Epithelial cell of proximal tubule (primary cell): ENCODE measurements at regions not wholly inside any gene's neighbourhood (a gene's known extent, or its start where the extent isn't known, plus 50 kb on each side); places are given as distances from the start of the nearest gene placed in this dataset.

Experiments used
- DNase-seq: peaks from one replicate; pipeline ENCODE4 v3.0.0-alpha.2; 2011; ENCODE audit warnings: low read depth
- H3K4me3 ChIP-seq: 2 replicates; pipeline ENCODE4 v1.5.1; 2011; ENCODE audit warnings: low read depth, mild to moderate bottlenecking, low read length
- CTCF ChIP-seq: conservative IDR thresholded peaks from 2 replicates; pipeline ENCODE4 v1.5.1; 2012; ENCODE audit warnings: low read depth, mild to moderate bottlenecking, low read length

DNA sequence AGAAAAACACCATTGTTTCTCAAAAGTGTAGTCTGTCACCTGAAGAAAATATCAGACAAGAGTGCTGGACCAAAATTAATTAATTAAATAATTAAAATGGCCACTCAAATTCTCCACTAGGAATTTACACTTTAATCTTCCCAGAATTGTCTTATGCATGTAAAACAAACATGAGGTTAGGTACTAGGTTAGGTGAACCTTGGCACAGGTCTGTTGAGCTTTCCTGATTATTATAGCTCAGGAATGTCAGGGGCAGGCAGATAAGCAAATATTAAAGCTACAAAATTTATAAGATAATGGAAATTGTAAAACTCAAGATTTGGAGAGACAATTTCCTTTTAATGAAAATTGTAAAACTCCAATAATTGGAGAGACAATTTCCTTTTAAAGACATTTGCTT is 253.2 kb downstream of the BMP4 start:
- H3K4me3 ChIP-seq = no peak overlapping the region
- TF ChIP-seq CTCF = no peak
- DNase-seq = no peak

DNA sequence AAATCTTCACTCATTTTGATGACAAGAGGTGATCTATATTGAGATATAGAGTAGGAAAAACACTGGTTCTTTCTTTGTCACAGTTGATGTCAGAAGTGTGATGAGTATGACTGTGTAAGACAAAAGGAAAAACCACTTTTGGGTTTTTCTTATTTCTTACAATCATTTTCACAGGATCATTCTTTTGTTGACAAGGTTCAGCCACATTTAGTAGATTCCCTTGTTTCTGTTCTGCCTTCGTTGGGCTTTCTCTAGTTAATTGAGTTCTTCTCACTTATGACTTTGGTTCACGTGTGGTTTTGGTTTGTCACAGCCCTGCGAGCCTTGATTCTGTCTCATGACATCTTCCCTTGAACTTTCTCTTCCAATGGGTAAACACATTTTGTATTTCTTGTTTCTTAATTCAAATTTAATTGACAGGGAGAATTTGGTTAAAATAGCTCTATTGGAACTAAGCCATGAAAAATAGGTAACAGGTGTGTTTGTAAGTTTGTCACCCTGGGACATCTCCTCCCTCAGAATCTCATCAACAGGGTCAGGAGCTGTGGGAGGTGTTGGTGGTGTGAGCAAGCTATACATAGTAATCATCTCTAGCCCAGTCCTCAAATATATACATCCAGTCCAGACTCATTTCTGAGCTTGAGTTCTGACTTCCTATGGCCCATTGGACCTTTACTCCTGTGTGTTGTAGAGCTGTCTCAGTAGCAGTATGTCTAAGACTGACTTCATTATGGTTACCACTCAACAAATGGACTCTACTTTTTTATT is 255.3 kb downstream of the BMP4 start:
- DNase-seq = no peak
- TF ChIP-seq CTCF = no peak
- no peak overlapping the region for H3K4me3 ChIP-seq

DNA sequence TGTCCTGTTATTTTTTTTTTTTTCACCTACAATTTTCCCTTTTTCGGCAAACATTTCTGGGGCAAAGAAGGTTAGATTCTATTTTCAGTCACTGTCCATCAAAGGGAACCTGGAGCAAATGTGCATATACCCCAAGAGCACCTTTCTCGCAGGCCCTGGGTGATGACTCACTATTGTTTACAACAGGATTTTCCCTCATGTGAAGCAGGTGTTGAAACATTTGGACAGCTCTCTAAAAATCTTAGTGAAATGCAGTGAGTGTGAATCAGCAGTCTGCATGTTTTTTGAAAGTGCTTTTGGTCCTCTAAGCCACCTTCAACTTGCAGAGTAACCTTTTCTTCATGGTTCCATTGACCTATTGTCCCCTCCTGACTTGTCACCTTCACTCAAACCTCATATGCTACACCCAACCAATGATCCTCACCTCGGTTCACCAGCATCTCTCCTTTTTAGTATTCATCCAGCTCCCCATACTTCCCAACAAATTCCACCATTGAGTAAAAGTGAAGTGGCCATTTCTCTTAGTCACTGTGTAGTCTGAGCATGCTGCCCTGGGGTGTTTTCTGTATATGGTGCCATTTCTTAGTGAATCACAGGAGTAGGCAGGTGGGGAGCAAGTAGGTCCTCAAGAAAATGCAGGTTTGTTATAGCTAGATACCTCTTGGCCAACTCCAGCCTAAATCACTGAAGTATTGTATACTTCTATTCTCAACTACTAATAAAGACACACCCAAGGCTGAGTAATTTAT is 260.2 kb downstream of the BMP4 start:
- no peak for TF ChIP-seq CTCF
- H3K4me3 ChIP-seq = no peak overlapping the region
- peak; percentile 52 for DNase-seq

GRCh38 chr14:53695692-53696214 is 260.9 kb downstream of the BMP4 start:
- no peak for TF ChIP-seq CTCF
- no peak for DNase-seq
- no peak overlapping the region for H3K4me3 ChIP-seq

GRCh38 chr14:53692885-53693284 is 263.7 kb downstream of the BMP4 start:
- no peak overlapping the region for H3K4me3 ChIP-seq
- TF ChIP-seq CTCF = no peak
- no peak for DNase-seq

- DNase-seq = no peak
- H3K4me3 ChIP-seq = no peak overlapping the region
- no peak for TF ChIP-seq CTCF
Observed at GRCh38 chr14:53692451-53692850, 264.2 kb downstream of the BMP4 start.

- H3K4me3 ChIP-seq = no peak overlapping the region
- no peak for TF ChIP-seq CTCF
- no peak for DNase-seq
Observed at GRCh38 chr14:53683229-53683628, 273.4 kb downstream of the BMP4 start.
